ENCODE measurements at regions not wholly inside any gene's neighbourhood (a gene's known extent, or its start where the extent isn't known, plus 50 kb on each side); places are given as distances from the start of the nearest gene placed in this dataset.

- TF ChIP-seq POLR2AphosphoS5 (IDR thresholded peaks at IDR 0.05; ENCODE audit: low read depth, low read length): no peak
- no peak for TF ChIP-seq REST (IDR thresholded peaks at IDR 0.05; ENCODE audit: insufficient read depth in 1 of 2, low read depth in 2 of 2, low read length in 2 of 2)
- no peak for TF ChIP-seq SIN3A (IDR thresholded peaks at IDR 0.05; ENCODE audit: borderline replicate concordance, insufficient read depth, low read length)
- TF ChIP-seq TAF1 (IDR thresholded peaks at IDR 0.05; ENCODE audit: borderline replicate concordance, insufficient read depth, low read length): no peak
- no peak for TF ChIP-seq FOXP2 (optimal IDR thresholded peaks at IDR 0.05; ENCODE audit: borderline replicate concordance, extremely low read depth, extremely low read length, insufficient read depth)
These were observed 93.0 kb upstream of the CEP85L start for GRCh38 chr6:118744261-118744941.

Data from PFSK-1 (cell line).